ENCODE measurements at regions not wholly inside any gene's neighbourhood (a gene's known extent, or its start where the extent isn't known, plus 50 kb on each side); places are given as distances from the start of the nearest gene placed in this dataset.

GRCh38 chr16:17748044-17748719 is 277.4 kb upstream of the XYLT1 start:
- TF ChIP-seq POLR2A (IDR thresholded peaks at IDR 0.05) (no peak), CTCF (IDR thresholded peaks at IDR 0.05 in 8 of 11, conservative IDR thresholded peaks at IDR 0.05 in 3 of 11) (no peak), POLR2AphosphoS5 (IDR thresholded peaks at IDR 0.05) (no peak)
- Histone ChIP-seq H3K4me1 (no peaks in the 10 kb centered on the region), H3K9me3 (peaks cover 0 to 7% (median 0%) of the 10 kb centered on the region in 8 donors), H3K4me3 (no peak overlapping the region), H3K27ac (no peak overlapping the region), H3K36me3 (no peaks in the 10 kb centered on the region), H3K27me3 (replicated peaks in 1 of 7) (peaks cover 0 to 21% (median 0%) of the 10 kb centered on the region in 7 donors)
- intact Hi-C loops (cut with DNase I; ENCODE audit: low total_unique reads): no loop called here
- DNase-seq: no peak
- WGBS, 5 donors: 64 to 85% (median 68%) methylated on average over 11 of the region's 11 CpGs

- Histone ChIP-seq H3K27me3 (replicated peaks in 1 of 7) (peaks cover 0 to 21% (median 0%) of the 10 kb centered on the region in 7 donors), H3K9me3 (peaks cover 0 to 7% (median 0%) of the 10 kb centered on the region in 8 donors), H3K36me3 (no peaks in the 10 kb centered on the region), H3K4me1 (no peaks in the 10 kb centered on the region), H3K27ac (no peak overlapping the region), H3K4me3 (no peak overlapping the region)
- 57 to 75% (median 64%) methylated on average over 5 of the region's 5 CpGs for WGBS, 5 donors
- intact Hi-C loops (cut with DNase I; ENCODE audit: low total_unique reads): no loop called here
- no peak for DNase-seq
- TF ChIP-seq POLR2AphosphoS5 (IDR thresholded peaks at IDR 0.05) (no peak), POLR2A (IDR thresholded peaks at IDR 0.05) (no peak), CTCF (IDR thresholded peaks at IDR 0.05 in 8 of 11, conservative IDR thresholded peaks at IDR 0.05 in 3 of 11) (no peak)
These were observed 276.5 kb upstream of the XYLT1 start for GRCh38 chr16:17747081-17747756.

GRCh38 chr16:17744921-17745572 is 274.3 kb upstream of the XYLT1 start:
- H3K27me3 ChIP-seq (replicated peaks in 1 of 7): peaks cover 0 to 21% (median 0%) of the 10 kb centered on the region in 7 donors
- 42 to 65% (median 45%) methylated on average over 13 to 15 of the region's 15 CpGs for WGBS, 5 donors
- peak overlapping the region in 2 of 8 donors; percentile 25 to 41 for H3K4me3 ChIP-seq
- TF ChIP-seq CTCF (IDR thresholded peaks at IDR 0.05 in 8 of 11, conservative IDR thresholded peaks at IDR 0.05 in 3 of 11) (no peak), POLR2AphosphoS5 (IDR thresholded peaks at IDR 0.05) (no peak), POLR2A (IDR thresholded peaks at IDR 0.05) (no peak)
- H3K27ac ChIP-seq: peak overlapping the region in 1 of 8 donors; percentile 5
- intact Hi-C loops (cut with DNase I; ENCODE audit: low total_unique reads): no loop called here
- peaks cover 0 to 7% (median 0%) of the 10 kb centered on the region in 8 donors for H3K9me3 ChIP-seq
- no peaks in the 10 kb centered on the region for H3K4me1 ChIP-seq
- DNase-seq: no peak
- no peaks in the 10 kb centered on the region for H3K36me3 ChIP-seq

- DNase-seq: no peak
- 66 to 85% (median 84%) methylated on average over 4 of the region's 4 CpGs for WGBS, 5 donors
- Histone ChIP-seq H3K4me1 (no peaks in the 10 kb centered on the region), H3K27me3 (replicated peaks in 1 of 7) (peaks cover 0 to 21% (median 0%) of the 10 kb centered on the region in 7 donors), H3K4me3 (no peak overlapping the region), H3K9me3 (no peaks in the 10 kb centered on the region), H3K27ac (no peak overlapping the region), H3K36me3 (no peaks in the 10 kb centered on the region)
- intact Hi-C loops (cut with DNase I; ENCODE audit: low total_unique reads): no loop called here
- TF ChIP-seq POLR2A (IDR thresholded peaks at IDR 0.05) (no peak), POLR2AphosphoS5 (IDR thresholded peaks at IDR 0.05) (no peak), CTCF (IDR thresholded peaks at IDR 0.05 in 8 of 11, conservative IDR thresholded peaks at IDR 0.05 in 3 of 11) (no peak)
These were observed 272.8 kb upstream of the XYLT1 start for GRCh38 chr16:17743578-17743977.
